ENCODE measurements at regions not wholly inside any gene's neighbourhood (a gene's known extent, or its start where the extent isn't known, plus 50 kb on each side); places are given as distances from the start of the nearest gene placed in this dataset.

GRCh38 chr5:44089424-44090144 lies 299.6 kb downstream of the FGF10 start:
- TF ChIP-seq CEBPB (IDR thresholded peaks at IDR 0.05; ENCODE audit: borderline replicate concordance, low read depth, low read length) (no peak), ZNF484 (CRISPR knock-in tag; IDR thresholded peaks at IDR 0.05; ENCODE audit: borderline replicate concordance, low read depth) (no peak), RAD21 (CRISPR knock-in tag; IDR thresholded peaks at IDR 0.05) (no peak), ZFP36 (IDR thresholded peaks at IDR 0.05; ENCODE audit: borderline replicate concordance, low read depth, low read length, partially characterized antibody) (no peak), ZNF780A (CRISPR knock-in tag; IDR thresholded peaks at IDR 0.05) (no peak), ZNF670 (CRISPR knock-in tag; IDR thresholded peaks at IDR 0.05; ENCODE audit: borderline replicate concordance) (no peak), CTCF (CRISPR knock-in tag; IDR thresholded peaks at IDR 0.05) (no peak), DZIP1 (CRISPR knock-in tag; IDR thresholded peaks at IDR 0.05) (no peak)

Data from HepG2 (cell line).